Ishikawa (cell line): ENCODE measurements at regions not wholly inside any gene's neighbourhood (a gene's known extent, or its start where the extent isn't known, plus 50 kb on each side); places are given as distances from the start of the nearest gene placed in this dataset.

Experiments
- CEBPB ChIP-seq: IDR thresholded peaks from 2 replicates; pipeline ENCODE4 v1.6.1; 2012
- CREB1 ChIP-seq: IDR thresholded peaks from 2 replicates; pipeline ENCODE4 v1.6.1; 2012; ENCODE audit warnings: low read depth
- EGR1 ChIP-seq: IDR thresholded peaks from 2 replicates; pipeline ENCODE4 v1.6.1; 2012
- EP300 ChIP-seq: IDR thresholded peaks from 2 replicates; pipeline ENCODE4 v1.6.1; 2012; ENCODE audit warnings: borderline replicate concordance
- FOXM1 ChIP-seq: IDR thresholded peaks from 2 replicates; pipeline ENCODE4 v1.6.1; 2012; ENCODE audit warnings: low read depth, borderline replicate concordance
- MAX ChIP-seq: IDR thresholded peaks from 2 replicates; pipeline ENCODE4 v1.6.1; 2012
- NFIC ChIP-seq: IDR thresholded peaks from 2 replicates; pipeline ENCODE4 v1.6.1; 2012
- RAD21 ChIP-seq: IDR thresholded peaks from 2 replicates; pipeline ENCODE4 v1.6.1; 2012; ENCODE audit warnings: low read depth
- REST ChIP-seq: IDR thresholded peaks from 2 replicates; pipeline ENCODE4 v1.6.1; 2012; ENCODE audit warnings: low read depth, mild to moderate bottlenecking
- TAF1 ChIP-seq: IDR thresholded peaks from 2 replicates; pipeline ENCODE4 v1.6.1; 2012; ENCODE audit warnings: low read depth, mild to moderate bottlenecking
- TCF12 ChIP-seq: IDR thresholded peaks from 2 replicates; pipeline ENCODE4 v1.6.1; 2012; ENCODE audit warnings: low read depth
- TEAD4 ChIP-seq: IDR thresholded peaks from 2 replicates; pipeline ENCODE4 v1.6.1; 2012
- USF1 ChIP-seq: IDR thresholded peaks from 2 replicates; pipeline ENCODE4 v1.6.1; 2012
- YY1 ChIP-seq: IDR thresholded peaks from 2 replicates; pipeline ENCODE4 v1.6.1; 2012; ENCODE audit warnings: low read depth
- ZBTB7A ChIP-seq: IDR thresholded peaks from 2 replicates; pipeline ENCODE4 v1.6.1; 2012; ENCODE audit warnings: low read depth

- TF ChIP-seq TEAD4 (no peak), MAX (no peak), YY1 (no peak)
Observed at GRCh38 chr9:7721291-7721690, 78.3 kb downstream of the DMAC1 start.

GRCh38 chr9:7710686-7711085 is 88.9 kb downstream of the DMAC1 start:
- no peak for TF ChIP-seq EGR1
- no peak for TF ChIP-seq TCF12
- TF ChIP-seq NFIC: no peak
- no peak for TF ChIP-seq YY1
- TF ChIP-seq REST: no peak
- no peak for TF ChIP-seq MAX
- no peak for TF ChIP-seq RAD21
- no peak for TF ChIP-seq CEBPB
- TF ChIP-seq TAF1: no peak

GRCh38 chr9:7707934-7708333 is 91.6 kb downstream of the DMAC1 start:
- TF ChIP-seq CEBPB: no peak
- no peak for TF ChIP-seq YY1
- no peak for TF ChIP-seq MAX

GRCh38 chr9:7704543-7704942 is 95.0 kb downstream of the DMAC1 start:
- TF ChIP-seq RAD21 (no peak), FOXM1 (no peak), YY1 (no peak), TAF1 (no peak), EP300 (no peak), USF1 (no peak), CEBPB (no peak), MAX (no peak), EGR1 (no peak), TEAD4 (no peak), TCF12 (no peak), CREB1 (no peak), REST (no peak)

- no peak for TF ChIP-seq ZBTB7A
- no peak for TF ChIP-seq NFIC
- no peak for TF ChIP-seq CEBPB
- TF ChIP-seq EGR1: no peak
- TF ChIP-seq TEAD4: no peak
- TF ChIP-seq CREB1: no peak
- TF ChIP-seq YY1: no peak
Observed at GRCh38 chr9:7691909-7692308, 107.7 kb downstream of the DMAC1 start.

GRCh38 chr9:7690014-7690413 is 109.6 kb downstream of the DMAC1 start:
- no peak for TF ChIP-seq YY1
- no peak for TF ChIP-seq TAF1
- no peak for TF ChIP-seq FOXM1
- no peak for TF ChIP-seq CEBPB
- no peak for TF ChIP-seq NFIC
- TF ChIP-seq EGR1: no peak
- TF ChIP-seq USF1: no peak
- TF ChIP-seq TEAD4: no peak
- no peak for TF ChIP-seq ZBTB7A
- no peak for TF ChIP-seq TCF12
- TF ChIP-seq EP300: no peak
- no peak for TF ChIP-seq CREB1

GRCh38 chr9:7688626-7689025 is 111.0 kb downstream of the DMAC1 start:
- no peak for TF ChIP-seq NFIC
- TF ChIP-seq YY1: no peak
- no peak for TF ChIP-seq EP300
- TF ChIP-seq USF1: no peak
- no peak for TF ChIP-seq TCF12
- TF ChIP-seq RAD21: no peak
- no peak for TF ChIP-seq FOXM1
- no peak for TF ChIP-seq ZBTB7A
- TF ChIP-seq TEAD4: no peak
- TF ChIP-seq EGR1: no peak
- no peak for TF ChIP-seq MAX
- TF ChIP-seq TAF1: no peak
- TF ChIP-seq REST: no peak
- TF ChIP-seq CREB1: no peak
- TF ChIP-seq CEBPB: no peak
